UCSD-AML1 (cell line): ENCODE measurements at regions not wholly inside any gene's neighbourhood (a gene's known extent, or its start where the extent isn't known, plus 50 kb on each side); places are given as distances from the start of the nearest gene placed in this dataset.

Experiments
- DNase-seq: peaks from one replicate; lab custom pipeline; 2025; ENCODE audit not compliant: unreplicated experiment; lab: John Stamatoyannopoulos, UW

DNA sequence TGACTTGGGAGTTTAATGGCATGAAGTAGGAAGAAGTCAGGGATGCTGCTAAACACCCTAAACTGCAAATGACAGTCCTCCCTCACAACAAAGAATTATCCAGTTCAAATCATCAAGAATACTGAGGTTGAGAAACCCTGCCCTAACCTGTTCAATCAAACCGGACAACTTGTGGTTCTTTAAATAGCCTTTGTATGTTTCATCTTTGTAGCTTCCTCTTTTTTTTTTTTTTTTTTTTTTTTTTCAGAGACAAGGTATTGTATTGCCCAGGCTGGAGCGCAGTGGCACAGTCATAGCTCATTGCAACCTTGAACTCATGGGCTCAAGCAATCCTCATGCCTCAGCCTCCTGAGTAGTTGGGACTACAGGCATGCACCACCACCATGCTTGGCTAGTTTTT, 52.5 kb upstream of the TTC29 start:
- no peak for DNase-seq

DNA sequence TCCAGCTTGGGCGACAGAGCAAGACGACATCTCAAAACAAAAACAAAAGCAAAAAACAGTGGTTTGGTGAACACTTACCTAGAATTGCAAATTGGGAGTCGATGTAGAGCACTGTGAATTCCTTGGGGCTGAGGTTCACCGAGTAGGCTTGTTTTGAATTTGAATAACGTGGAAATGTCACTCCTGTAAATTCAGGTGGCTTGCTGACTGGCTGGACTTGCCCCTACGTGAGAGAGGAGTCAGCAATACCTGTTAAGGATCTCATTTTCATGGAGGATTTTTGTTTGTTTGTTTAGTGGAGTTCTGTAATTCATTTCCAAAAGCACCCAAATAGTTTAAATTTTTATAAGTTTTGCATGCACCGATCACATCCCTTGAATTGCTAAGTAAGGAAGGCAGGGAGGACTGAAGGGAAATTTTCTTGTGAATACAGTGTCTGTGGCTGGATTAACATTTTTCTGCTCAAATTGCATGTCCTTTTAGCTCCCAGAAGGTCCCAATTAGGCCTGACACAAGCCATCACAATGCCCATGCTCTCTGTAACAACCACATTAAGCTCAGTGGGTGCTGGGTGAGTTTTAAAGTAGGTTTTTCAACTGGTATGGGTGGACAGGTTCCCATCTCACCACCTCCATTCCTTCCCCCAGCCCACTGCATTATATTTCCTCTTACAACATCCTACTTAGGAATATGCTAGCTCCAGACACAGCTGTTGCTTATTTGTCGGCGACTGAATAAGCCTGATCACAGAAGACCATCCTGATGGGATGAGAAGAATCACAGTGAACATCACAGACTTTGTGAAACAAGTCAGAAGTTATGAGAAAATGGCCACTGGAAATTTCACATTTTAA, 58.5 kb upstream of the TTC29 start:
- no peak for DNase-seq

DNA sequence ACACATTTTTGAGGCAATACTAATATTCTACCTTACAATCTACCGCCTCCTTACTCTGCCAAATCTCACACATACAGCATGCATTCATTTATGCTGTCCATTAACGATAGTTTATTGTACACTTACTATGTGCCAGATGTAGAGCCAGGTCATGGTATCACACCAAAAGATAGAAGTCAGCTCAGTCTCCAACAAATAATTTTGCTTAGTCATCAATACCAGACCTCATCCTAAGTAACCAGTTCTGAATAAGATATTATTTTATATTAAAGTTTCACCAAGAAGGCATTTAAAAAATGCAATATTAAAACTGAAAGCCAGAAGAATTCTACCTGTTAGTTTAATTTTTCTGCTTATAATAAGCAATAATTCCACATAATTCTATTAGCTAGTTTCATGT, 60.6 kb upstream of the TTC29 start:
- DNase-seq, result no peak

DNA sequence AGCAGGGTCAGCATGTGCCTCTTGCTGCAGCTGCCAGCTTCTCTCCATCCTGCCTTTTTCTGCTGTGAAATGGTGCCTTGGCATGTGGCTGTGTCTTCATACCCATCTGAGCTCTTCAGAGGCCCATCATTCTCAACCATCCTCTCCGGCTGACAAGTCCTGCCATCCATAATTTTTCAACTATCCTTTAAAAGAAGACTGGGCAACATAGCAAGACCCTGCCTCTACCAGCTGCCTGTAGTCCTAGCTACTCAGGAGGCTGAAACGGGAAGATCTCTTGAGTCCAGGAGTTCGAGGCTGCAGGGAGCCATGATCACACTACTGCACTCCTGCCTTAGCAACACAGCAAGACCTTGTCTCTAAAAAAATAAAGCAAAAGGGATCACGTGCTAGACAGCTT, 64.2 kb upstream of the TTC29 start:
- no peak for DNase-seq

DNA sequence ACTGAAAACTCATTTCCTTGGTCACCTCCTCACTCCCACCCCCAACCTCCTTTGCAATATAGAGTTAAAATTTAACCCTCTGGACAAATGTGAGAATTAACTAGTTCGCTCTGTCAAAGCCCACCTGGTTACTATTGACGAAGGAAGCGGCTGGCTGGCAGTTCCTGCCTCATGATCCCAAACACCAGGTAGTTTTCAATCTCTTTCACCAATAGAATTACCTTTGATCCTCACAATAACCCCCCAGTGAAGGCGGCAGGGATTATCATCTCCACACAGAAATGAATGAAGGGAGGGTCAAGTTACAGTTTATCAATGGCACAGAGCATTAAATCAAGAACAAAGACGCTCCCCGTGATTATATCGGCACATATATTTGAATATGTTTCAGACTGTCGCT, 65.7 kb upstream of the TTC29 start:
- no peak for DNase-seq

DNA sequence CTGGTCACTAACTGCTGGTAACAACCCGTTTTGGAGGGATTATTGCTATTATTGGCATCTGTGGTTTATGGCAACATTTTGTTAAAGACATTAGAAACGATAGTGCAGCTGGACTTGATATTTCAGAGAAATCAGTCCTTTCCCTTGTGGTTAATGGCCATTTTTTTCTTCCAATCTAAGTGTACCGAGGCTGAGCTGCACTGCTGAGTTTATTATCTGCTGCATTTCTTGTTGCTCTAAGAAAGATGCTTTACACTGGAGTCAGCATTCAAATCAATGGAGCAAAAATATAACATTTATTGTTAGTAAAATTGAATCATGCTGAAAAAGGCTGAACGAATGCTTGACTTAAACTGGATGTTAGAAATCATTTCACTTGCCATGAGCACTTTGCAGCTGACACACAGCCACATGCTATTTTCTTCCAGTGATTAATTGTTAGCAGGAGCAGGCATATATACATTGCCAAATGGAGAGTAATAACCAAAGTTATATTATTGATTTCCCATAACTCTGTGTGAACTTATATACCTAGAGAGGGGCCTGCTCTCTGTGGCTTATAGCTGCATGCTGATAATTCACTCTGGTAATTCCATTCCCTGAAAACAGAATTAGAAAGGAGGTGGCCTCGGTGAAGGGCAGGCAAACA, 66.5 kb upstream of the TTC29 start:
- DNase-seq, result no peak

DNA sequence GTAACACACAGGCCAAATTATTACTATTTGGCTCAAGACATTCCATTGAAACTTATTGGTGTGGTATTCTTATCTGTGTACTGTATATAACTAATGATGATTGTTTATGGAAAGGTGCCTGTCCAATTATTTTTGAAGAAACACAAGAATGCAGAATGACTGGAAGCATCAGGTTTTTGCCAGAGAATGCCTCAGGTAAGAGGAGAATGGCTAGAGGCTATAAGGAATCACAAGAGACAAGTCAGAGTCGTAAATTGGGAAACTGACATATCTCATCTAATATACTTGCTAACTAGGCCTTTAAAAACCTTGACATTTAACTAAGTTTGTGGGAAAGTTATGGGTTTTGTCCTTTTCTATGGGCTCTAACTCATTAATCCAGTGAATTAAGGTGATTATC, 69.3 kb upstream of the TTC29 start:
- DNase-seq, result no peak

DNA sequence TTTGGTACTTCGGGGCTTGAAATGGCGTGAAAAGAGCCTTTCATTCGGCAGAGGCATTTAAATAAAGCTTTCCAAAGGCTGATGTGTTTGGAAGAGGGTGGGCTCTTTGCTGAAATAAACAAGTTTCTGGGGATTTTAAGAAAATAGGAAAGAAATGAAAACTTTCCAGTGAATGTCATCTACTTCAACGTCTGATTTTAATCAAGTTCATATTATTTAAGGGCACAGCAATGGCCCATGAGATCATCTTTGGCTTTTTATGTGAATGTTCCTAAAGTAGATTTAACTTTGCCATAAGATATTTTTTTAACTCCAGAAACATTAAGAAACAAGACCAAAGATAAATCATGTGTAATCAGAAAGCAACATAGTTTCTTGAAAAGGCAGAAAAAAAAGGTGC, 69.8 kb upstream of the TTC29 start:
- no peak for DNase-seq

DNA sequence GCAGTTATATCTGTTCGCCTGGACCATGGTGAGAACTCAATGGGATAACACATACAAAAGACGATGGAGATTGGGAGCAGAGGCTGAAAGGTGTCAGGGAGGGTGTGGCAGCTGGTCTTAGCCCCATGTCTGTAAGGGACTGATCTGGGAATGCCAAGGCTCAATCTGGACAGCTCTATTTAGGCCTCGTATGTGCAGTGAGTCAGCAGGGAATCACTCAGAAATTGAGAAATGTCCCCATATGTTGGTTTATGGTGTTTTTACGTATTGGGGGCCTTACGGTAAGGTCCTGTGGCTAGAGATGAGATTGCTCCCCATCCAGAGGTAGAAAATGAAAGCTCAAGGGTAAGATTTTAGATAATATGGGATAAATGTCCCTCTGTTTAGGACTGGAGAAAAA, 71.4 kb upstream of the TTC29 start:
- DNase-seq, result no peak

DNA sequence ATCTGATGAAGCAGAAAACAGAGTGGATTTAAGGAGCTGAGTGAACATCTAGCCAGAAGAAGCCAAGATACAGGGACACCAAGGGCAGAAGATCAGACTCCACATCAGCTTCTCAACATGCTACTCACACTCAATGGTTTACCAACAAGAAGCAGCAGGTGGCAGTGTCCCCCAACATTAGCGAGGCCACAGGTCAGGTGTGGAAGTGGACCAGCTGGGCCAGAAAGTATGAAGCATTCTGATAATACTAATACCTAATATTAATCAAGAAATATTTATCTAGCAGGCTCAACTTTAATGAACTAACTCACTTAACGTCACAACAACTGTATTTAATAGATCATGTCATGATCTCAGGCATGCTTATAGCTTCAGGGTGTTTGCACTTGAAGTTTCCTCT, 73.4 kb upstream of the TTC29 start:
- DNase-seq, result peak; percentile 38

DNA sequence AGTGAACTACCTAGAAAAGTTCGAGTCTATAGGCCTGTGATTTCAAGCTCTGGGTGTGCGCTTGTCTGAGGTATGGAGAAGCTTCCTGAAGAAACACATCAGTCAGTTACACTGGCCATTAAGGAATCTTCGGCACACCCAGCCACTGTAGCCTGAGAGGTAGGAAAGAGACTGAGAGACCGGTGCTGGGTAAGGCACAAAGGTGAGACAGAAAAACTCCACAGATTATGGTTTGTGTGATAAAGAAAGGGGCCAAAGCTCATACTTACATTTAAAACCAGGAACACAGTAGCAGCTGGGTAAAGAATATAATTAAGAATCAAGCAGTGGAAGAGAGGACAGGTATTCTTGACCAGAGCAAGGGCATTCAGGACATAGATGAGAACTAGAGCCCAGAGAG, 74.8 kb upstream of the TTC29 start:
- DNase-seq, result no peak

DNA sequence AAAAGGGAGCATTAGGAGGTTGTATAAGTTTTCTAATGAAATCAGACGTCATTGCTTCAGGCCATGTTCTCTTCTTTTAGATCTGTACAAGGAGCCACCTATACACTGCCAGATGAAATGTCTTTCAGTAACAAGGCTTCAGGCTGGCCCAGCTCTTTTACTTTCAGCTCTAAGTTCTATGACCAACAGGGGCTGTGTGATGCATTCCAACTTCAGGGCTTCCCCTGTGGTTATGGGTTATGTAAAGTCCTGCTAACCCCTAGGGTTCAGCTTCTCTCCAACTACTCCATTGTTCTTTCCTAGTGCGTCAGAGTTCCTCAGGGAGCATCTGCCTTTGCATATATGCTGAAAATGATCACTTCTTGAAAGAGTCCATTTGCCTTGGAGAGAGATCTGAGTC, 79.4 kb upstream of the TTC29 start:
- DNase-seq, result no peak

DNA sequence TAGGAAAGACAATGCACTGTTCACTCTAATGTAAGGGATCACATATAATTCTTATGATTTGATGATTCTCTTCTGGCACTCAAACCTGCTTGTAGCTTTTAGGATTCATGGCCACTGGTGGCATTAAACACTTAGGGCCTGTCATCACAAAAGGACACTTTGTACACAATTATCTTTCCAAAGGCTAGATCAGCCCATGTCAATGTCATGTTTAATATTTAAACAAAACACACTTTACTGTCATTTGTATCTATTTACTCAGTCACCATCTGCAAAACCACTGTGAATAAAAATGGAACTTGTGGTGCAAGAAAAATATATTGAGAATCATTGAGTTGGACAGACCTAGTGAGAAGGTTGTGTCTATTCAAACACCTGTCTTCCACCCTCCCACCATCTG, 83.6 kb upstream of the TTC29 start:
- no peak for DNase-seq

DNA sequence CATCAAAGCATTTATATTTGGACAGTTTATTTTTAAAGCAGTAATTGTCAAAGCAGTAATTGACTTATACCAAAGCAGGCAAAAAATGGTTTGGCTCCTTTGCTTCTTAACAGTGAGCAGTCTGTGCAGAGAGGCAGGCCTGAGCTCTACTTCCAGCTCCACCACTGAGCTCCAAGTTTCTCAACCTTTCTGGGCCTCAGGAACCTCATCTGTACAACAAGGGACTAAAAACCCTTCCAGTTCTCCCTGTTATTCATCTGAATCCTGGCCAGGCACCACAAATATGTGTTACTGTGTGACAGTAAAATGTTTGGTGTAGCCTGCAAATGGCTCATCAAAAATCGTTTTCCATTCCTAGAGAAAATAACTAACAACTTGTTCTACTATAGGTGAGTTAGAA, 88.7 kb upstream of the TTC29 start:
- DNase-seq, result no peak

DNA sequence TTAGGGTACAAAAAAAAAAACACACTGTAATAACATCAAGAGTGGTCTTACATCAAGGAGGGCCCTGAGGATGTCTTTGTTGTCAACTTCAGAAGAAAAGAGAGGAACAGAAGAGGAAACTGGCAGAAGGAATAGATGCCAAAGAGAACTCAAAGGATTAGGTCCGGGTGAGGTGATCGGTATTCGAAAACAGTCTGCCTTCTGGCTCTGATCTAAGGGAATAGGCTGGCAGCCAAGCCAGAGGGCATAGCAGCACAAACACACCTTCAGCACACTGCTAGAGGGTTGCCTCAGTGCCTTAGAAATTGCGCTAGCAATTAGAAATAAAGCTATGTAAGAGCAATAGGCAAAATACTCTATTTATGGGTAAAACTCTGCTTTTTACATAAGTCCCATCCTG, 91.4 kb upstream of the TTC29 start:
- no peak for DNase-seq

DNA sequence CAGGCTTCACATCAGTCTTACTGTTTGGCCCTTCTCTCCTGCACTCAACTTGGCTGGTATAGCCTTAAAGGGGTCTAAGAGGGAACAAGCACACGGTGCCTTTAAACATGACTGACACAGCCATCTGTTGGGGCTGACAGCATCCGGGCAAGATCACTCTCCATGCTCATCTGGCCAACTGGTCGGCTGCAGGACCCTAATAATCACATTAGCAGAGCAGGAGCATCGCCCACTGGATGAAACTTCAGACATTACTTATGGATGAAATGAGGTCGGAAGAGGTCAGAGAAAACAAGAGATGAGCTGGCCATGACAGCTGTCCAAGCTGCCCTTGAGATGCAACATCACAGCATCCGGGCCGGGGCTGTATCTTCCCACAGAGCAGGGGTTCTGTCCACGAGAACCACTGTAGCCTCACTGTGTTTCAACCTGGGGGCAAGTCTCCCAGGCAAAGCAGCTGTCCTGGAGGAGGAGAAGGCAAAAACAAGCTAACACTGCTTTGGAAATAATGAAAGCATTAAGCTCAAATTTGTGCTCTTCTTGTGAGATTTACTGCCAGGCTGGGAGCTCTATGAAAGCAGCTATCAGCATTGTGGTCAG, 94.4 kb upstream of the TTC29 start:
- DNase-seq, result no peak

DNA sequence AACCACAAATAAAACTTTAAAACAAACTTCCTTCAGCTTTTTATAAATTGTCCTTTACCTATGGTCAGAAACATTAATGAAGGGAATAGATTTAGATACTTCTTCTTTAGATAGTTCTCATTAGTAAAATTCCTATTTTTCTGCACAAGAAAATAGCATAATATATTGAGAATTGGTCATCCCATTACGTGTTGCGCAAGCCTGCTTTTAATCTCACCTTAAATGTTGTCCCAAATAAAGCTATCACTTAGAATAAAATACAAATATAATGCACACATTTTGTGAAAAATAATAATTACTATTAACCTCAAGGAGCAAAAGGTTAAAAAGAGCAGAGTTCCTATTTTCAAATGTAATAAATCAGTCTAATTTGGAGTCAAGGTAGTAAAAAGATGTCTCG, 95.2 kb upstream of the TTC29 start:
- no peak for DNase-seq

DNA sequence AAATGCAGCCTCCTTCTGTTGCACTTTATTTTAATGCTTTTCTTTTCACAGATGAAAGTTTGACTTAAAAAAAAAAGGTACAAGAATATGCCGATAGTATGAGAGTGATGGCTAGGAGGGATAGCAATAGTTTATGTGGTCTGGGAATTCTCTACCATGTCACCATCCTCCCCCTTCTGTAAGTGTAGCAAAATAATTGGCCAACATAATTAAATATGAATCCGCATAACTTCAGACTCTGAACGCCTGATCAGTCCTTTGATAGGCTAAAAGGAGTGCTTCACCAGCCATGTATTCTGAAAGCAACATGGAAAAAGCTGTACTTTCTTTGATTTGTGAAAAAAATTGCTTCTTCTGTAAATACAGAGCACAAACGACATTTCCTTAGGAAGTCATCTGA, 95.7 kb upstream of the TTC29 start:
- no peak for DNase-seq

DNA sequence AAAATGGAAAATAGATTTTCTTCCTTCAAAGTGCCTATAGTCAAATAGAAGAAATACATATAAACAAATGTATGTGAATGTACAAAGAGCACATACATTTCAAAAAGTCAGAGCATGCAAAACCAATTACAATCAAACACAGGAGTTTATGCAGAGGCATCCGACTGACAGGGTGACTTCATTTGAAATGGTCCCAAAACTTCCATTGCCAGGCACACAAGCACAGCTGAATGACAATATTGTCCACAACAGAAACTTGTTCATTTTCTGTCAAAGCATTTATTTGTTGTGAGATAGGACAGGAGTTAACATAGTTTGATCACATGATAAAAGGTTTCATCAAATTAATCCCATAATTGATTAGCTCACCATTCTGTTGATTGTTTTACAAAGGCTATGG, 96.4 kb upstream of the TTC29 start:
- DNase-seq, result no peak

DNA sequence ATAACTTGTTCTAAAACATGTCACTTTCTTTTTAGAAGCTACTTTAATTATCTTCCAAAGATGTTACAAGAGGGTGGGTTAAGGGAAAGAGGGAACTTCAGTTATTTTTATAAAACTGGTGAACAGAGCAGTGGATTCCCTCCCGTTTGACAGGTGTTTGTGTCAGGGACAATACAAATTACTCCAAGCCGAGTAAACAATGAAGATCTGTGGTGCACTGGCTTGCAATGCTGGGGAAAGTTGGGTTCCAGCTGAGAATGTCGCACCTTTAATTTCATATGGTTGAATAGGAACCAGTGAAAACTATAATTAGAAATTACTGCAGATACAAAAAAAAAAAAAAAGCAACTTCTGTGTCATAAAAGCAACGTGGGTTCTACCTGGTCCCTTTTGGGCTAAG, 98.6 kb upstream of the TTC29 start:
- no peak for DNase-seq

DNA sequence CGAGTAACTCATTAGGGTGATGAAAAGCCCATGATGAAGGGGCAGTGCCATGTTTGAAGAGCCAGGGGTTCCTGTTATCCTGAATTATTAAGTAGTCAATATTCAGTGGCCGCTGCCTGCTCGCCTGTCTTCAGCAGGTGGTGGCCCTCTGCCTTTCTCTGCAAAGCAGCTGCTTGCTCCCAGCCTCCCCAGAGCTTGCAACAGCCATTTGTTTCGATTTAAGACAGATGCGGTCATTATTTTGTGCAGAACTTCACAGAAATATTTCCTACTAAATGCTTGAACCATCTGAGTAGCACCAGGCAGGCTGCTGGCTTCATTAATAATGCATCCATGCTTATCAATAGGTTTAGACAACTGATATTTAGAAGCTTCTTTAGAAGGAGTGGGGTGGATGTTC, 104.3 kb upstream of the TTC29 start:
- no peak for DNase-seq

DNA sequence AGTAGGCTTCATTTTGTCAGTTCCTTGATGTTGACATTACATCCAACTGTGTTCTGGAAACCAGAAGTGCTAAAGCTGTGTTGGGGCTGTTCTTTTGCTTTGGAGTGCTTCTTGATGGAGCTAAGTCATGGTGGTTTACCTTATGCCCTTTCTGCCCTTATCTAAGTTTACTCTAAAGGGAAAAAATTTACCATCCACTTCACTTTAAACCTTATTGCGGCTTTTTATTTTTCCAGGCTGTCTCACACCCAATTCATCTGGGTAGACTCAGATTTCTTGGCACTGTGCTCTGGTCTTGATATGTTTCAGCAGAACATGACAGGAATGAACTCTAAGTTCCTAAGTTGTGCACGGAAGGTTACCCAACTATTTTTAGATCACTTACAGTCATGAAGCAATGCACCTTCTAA, 104.7 kb upstream of the TTC29 start:
- no peak for DNase-seq

DNA sequence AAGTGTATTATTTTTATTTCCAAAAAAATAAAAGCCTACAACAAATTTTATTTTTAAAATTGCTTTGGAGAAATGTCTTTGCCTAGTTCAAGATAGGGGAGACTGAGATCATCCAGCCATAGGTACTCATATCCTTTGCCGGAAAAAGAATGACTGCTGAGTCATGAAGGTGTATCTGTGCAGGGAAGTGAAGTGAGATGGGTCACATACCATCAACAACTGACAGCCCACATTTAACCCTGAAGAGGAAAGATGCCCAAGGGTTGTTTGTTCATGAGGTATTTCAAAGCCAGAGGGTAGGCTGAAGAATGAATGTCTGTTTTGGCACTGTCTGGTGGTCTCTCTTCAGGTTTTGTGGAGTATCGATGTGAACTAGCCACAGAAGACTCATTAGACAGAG, 106.7 kb upstream of the TTC29 start:
- no peak for DNase-seq
